Activated CD4-positive, alpha-beta T cell treated with anti-CD3 and anti-CD28 coated beads for 36 hours (primary cell): ENCODE measurements at regions not wholly inside any gene's neighbourhood (a gene's known extent, or its start where the extent isn't known, plus 50 kb on each side); places are given as distances from the start of the nearest gene placed in this dataset.
"Not testable (repeated sequence)": the region's sequence is repeated elsewhere in the genome, so short reads cannot be mapped to it uniquely, and the experiment has no call there.

ENCODE experiments used
- ATAC-seq: fragments of 200-7000 bp; cut with Tn5 transposase; one replicate; pipeline ENCODE4 v1.10.0; 2021; ENCODE audit warnings: mild to moderate bottlenecking, moderate library complexity
- CTCF ChIA-PET: fragments of 350-600 bp; sonication (Branson Sonifier 250); formaldehyde crosslinking; loops from one replicate; lab custom pipeline; 2021; ENCODE audit warnings: antibody characterized with exemption; lab: Charles Lee
- POLR2A ChIA-PET: fragments of 350-600 bp; sonication (Branson Sonifier 250); formaldehyde crosslinking; loops from one replicate; lab custom pipeline; 2021; ENCODE audit warnings: antibody characterized with exemption, inconsistent platforms; lab: Charles Lee
- DNase-seq: peaks from one replicate; pipeline ENCODE4 v3.0.0-alpha.2; 2020
- H3K27ac Mint-ChIP-seq: one replicate; pipeline ENCODE4 v1.8.0; 2021; ENCODE audit warnings: mixed read lengths
- H3K27me3 Mint-ChIP-seq: one replicate; pipeline ENCODE4 v1.8.0; 2021; ENCODE audit warnings: mixed read lengths
- H3K36me3 Mint-ChIP-seq: one replicate; pipeline ENCODE4 v1.8.0; 2021; ENCODE audit warnings: low read depth, mixed read lengths
- H3K4me1 Mint-ChIP-seq: one replicate; pipeline ENCODE4 v1.8.0; 2021; ENCODE audit warnings: mixed read lengths
- H3K4me3 Mint-ChIP-seq: one replicate; pipeline ENCODE4 v1.8.0; 2021; ENCODE audit warnings: mild to moderate bottlenecking, moderate library complexity, mixed read lengths
- H3K9me3 Mint-ChIP-seq: one replicate; pipeline ENCODE4 v1.8.0; 2021; ENCODE audit warnings: low read depth, mixed read lengths
- intact Hi-C, 2 experiments: fragments of 100-400 bp; cut with DNase I in 1 of 2; cut with micrococcal nuclease in 1 of 2; formaldehyde crosslinking; loops; one replicate each; pipeline versions ENCODE4 v1.14.2 to v1.15.1; 2022 to 2024; cut with DNase I, micrococcal nuclease

DNA sequence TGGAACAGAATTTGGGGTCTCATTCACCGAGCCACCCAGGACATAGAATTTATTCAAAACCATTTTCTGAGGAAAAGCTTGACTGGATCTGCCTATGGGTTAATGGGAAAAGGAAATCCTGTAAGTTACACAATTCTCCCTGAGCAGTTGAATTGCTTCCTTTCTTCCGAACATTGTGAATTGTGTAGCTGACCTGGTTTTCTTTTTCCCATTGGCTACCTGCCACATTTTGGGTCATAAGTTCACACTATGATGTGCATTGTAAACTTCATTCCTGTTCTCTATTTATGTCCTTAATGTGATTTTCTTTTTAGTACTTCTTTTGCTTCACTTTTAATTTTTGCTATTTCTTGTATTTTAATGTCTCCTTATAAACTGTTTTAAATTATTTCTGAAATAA, 386.0 kb upstream of the LRRC3B start:
- H3K4me1 Mint-ChIP-seq: no peaks in the 10 kb centered on the region
- no peaks in the 10 kb centered on the region for H3K27me3 Mint-ChIP-seq
- no peak overlapping the region for H3K27ac Mint-ChIP-seq
- ChIA-PET CTCF (no interaction called here), POLR2A (no interaction called here)
- no peaks in the 10 kb centered on the region for H3K36me3 Mint-ChIP-seq
- H3K9me3 Mint-ChIP-seq: no peaks in the 10 kb centered on the region
- no peak overlapping the region for H3K4me3 Mint-ChIP-seq
- no peak for ATAC-seq
- no peak for DNase-seq
- intact Hi-C loops: no loop called here

GRCh38 chr3:26237036-26237682, 385.4 kb upstream of the LRRC3B start:
- intact Hi-C loops: no loop called here
- no peak overlapping the region for H3K27ac Mint-ChIP-seq
- H3K4me1 Mint-ChIP-seq: no peaks in the 10 kb centered on the region
- H3K9me3 Mint-ChIP-seq: no peaks in the 10 kb centered on the region
- ATAC-seq (no peak), DNase-seq (no peak)
- no peak overlapping the region for H3K4me3 Mint-ChIP-seq
- H3K36me3 Mint-ChIP-seq: no peaks in the 10 kb centered on the region
- ChIA-PET CTCF (no interaction called here), POLR2A (no interaction called here)
- H3K27me3 Mint-ChIP-seq: no peaks in the 10 kb centered on the region

DNA sequence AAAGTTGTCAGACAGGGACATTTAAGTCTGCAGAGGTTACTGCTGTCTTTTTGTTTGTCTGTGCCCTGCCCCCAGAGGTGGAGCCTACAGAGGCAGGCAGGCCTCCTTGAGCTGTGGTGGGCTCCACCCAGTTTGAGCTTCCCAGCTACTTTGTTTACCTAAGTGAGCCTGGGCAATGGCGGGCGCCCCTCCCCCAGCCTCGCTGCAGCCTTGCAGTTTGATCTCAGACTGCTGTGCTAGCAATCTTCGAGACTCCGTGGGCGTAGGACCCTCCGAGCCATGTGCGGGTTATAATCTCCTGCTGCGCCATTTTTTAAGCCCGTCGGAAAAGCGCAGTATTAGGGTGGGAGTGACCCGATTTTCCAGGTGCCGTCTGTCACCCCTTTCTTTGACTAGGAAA, 378.0 kb upstream of the LRRC3B start:
- H3K27me3 Mint-ChIP-seq, H3K36me3 Mint-ChIP-seq, DNase-seq, H3K4me3 Mint-ChIP-seq, H3K9me3 Mint-ChIP-seq, intact Hi-C loops, CTCF ChIA-PET, POLR2A ChIA-PET, H3K27ac Mint-ChIP-seq, ATAC-seq, H3K4me1 Mint-ChIP-seq: not testable (repeated sequence)

GRCh38 chr3:26245236-26245635, 377.3 kb upstream of the LRRC3B start:
- DNase-seq: no peak
- intact Hi-C loops: no loop called here
- H3K9me3 Mint-ChIP-seq: no peaks in the 10 kb centered on the region
- POLR2A ChIA-PET: no interaction called here
- no peak overlapping the region for H3K27ac Mint-ChIP-seq
- H3K4me3 Mint-ChIP-seq: no peak overlapping the region
- ATAC-seq: no peak
- H3K36me3 Mint-ChIP-seq: no peaks in the 10 kb centered on the region
- H3K27me3 Mint-ChIP-seq: no peaks in the 10 kb centered on the region
- CTCF ChIA-PET: no interaction called here
- H3K4me1 Mint-ChIP-seq: no peaks in the 10 kb centered on the region

DNA sequence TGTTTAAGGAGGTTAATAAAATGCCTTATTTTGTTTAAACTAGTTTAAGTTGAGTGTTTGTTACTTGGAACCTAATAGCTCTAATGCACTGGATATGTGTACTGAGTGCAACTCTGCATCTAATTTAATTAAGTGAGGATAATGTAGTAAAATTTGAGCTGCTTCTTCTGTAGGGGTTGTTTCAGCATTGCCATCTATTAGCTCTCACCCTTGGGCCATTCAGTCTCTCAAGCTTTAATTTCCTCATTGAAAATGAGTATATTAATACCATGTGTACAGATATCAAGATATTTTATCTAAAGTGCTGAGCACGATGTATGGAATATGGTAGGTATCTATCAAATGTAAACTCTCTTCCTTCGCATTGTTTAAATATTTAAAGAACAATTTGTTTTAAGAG, 375.7 kb upstream of the LRRC3B start:
- ATAC-seq: no peak
- Mint-ChIP-seq H3K9me3 (no peaks in the 10 kb centered on the region), H3K36me3 (no peaks in the 10 kb centered on the region), H3K4me1 (no peaks in the 10 kb centered on the region), H3K27me3 (no peaks in the 10 kb centered on the region), H3K4me3 (no peak overlapping the region), H3K27ac (no peak overlapping the region)
- POLR2A ChIA-PET: no interaction called here
- intact Hi-C loops: no loop called here
- CTCF ChIA-PET: no interaction called here
- DNase-seq: no peak

- H3K36me3 Mint-ChIP-seq: no peaks in the 10 kb centered on the region
- DNase-seq (no peak), ATAC-seq (no peak)
- ChIA-PET POLR2A (no interaction called here), CTCF (interaction anchor here (1.2 kb wide), 1 partner anchor 16 kb away, joined by 3 read pairs; no protein-coding TSS in a partner anchor)
- no peaks in the 10 kb centered on the region for H3K9me3 Mint-ChIP-seq
- no peaks in the 10 kb centered on the region for H3K27me3 Mint-ChIP-seq
- intact Hi-C loops: no loop called here
- no peak overlapping the region for H3K27ac Mint-ChIP-seq
- no peak overlapping the region for H3K4me3 Mint-ChIP-seq
- H3K4me1 Mint-ChIP-seq: no peaks in the 10 kb centered on the region
Observed at GRCh38 chr3:26247712-26248111, 374.9 kb upstream of the LRRC3B start.

DNA sequence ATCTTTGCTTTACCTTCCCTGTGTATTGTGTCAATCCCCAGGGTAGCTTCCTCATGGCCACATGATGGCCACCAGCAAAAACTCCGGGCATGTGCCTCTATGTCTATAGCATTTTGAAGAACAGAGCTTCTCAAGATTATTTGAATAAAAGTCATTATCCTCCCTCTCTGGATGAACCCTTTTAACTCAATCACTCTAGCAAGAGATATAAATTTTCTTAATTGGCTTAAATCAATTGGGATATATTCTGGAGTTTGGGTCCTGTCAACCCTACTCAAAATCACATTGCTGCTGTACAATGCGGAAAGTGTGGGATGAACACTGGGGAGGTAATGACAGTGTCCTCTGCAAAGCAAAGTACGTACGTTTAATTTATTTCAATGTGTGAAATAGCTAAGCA, 370.6 kb upstream of the LRRC3B start:
- H3K4me1 Mint-ChIP-seq: no peaks in the 10 kb centered on the region
- DNase-seq: no peak
- no peak overlapping the region for H3K4me3 Mint-ChIP-seq
- no peaks in the 10 kb centered on the region for H3K9me3 Mint-ChIP-seq
- intact Hi-C loops: no loop called here
- no peaks in the 10 kb centered on the region for H3K27me3 Mint-ChIP-seq
- ChIA-PET POLR2A (no interaction called here), CTCF (no interaction called here)
- no peak for ATAC-seq
- no peak overlapping the region for H3K27ac Mint-ChIP-seq
- H3K36me3 Mint-ChIP-seq: no peaks in the 10 kb centered on the region

- ATAC-seq (no peak), DNase-seq (no peak)
- no peaks in the 10 kb centered on the region for H3K36me3 Mint-ChIP-seq
- CTCF ChIA-PET: no interaction called here
- POLR2A ChIA-PET: no interaction called here
- H3K4me1 Mint-ChIP-seq: no peaks in the 10 kb centered on the region
- no peak overlapping the region for H3K4me3 Mint-ChIP-seq
- no peaks in the 10 kb centered on the region for H3K9me3 Mint-ChIP-seq
- no peaks in the 10 kb centered on the region for H3K27me3 Mint-ChIP-seq
- H3K27ac Mint-ChIP-seq: no peak overlapping the region
- intact Hi-C loops: no loop called here
Observed at GRCh38 chr3:26256224-26256623, 366.3 kb upstream of the LRRC3B start.

GRCh38 chr3:26259176-26259575, 363.4 kb upstream of the LRRC3B start:
- Mint-ChIP-seq H3K27me3 (no peaks in the 10 kb centered on the region), H3K9me3 (no peaks in the 10 kb centered on the region), H3K27ac (no peak overlapping the region), H3K4me3 (no peak overlapping the region), H3K4me1 (no peaks in the 10 kb centered on the region), H3K36me3 (no peaks in the 10 kb centered on the region)
- ATAC-seq (no peak), DNase-seq (no peak)
- ChIA-PET POLR2A (no interaction called here), CTCF (no interaction called here)
- intact Hi-C loops: no loop called here

DNA sequence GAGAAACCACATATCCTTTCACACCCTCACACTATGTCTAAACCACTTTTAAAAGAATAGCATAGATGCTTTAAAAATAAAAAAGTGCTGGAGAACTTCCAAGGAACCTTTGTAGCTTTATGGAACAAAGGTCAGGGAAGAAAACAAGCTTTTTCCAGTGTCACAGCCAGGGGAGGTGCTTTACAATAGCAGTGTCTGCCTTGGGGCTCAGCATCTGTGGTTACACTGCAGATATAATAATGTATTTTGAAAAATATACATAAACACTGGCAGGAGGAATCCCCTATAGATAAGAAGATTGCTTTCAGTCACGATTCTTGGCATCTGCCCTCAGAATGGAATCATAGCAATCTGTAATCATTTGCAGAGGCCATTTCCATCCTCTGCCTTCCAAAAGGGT, 362.4 kb upstream of the LRRC3B start:
- intact Hi-C loops: no loop called here
- Mint-ChIP-seq H3K4me1 (no peaks in the 10 kb centered on the region), H3K27me3 (no peaks in the 10 kb centered on the region), H3K27ac (no peak overlapping the region), H3K4me3 (no peak overlapping the region), H3K9me3 (no peaks in the 10 kb centered on the region), H3K36me3 (no peaks in the 10 kb centered on the region)
- POLR2A ChIA-PET: no interaction called here
- ATAC-seq: no peak
- CTCF ChIA-PET: no interaction called here
- no peak for DNase-seq

DNA sequence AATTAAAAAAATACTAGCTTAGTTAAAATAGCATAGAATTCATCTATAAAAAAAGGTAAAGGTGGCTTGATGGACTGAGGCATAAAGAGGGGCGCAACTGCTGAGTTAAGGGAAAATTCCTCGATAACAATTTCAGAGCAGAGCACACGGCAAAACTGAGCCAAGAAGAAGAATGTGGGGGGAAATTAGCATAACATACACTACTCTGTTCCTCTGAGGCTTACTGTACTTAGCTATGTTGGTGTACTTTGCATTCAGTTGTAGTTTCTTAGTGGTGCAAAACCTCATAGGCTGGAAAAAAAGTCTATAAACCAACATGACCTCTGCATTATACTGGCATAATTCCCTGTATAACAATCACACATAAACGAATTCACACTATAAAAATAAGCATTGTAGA, 357.9 kb upstream of the LRRC3B start:
- H3K27ac Mint-ChIP-seq: no peak overlapping the region
- no peaks in the 10 kb centered on the region for H3K27me3 Mint-ChIP-seq
- DNase-seq (no peak), ATAC-seq (no peak)
- H3K4me3 Mint-ChIP-seq: no peak overlapping the region
- H3K9me3 Mint-ChIP-seq: no peaks in the 10 kb centered on the region
- intact Hi-C loops: no loop called here
- no peaks in the 10 kb centered on the region for H3K36me3 Mint-ChIP-seq
- no peaks in the 10 kb centered on the region for H3K4me1 Mint-ChIP-seq
- CTCF ChIA-PET: no interaction called here
- POLR2A ChIA-PET: no interaction called here

- Mint-ChIP-seq H3K27me3 (no peaks in the 10 kb centered on the region), H3K27ac (no peak overlapping the region), H3K4me1 (no peaks in the 10 kb centered on the region), H3K4me3 (no peak overlapping the region), H3K36me3 (no peaks in the 10 kb centered on the region), H3K9me3 (no peaks in the 10 kb centered on the region)
- POLR2A ChIA-PET: interaction anchor here (0.7 kb wide), 1 partner anchor 634 kb away, joined by 3 read pairs; no protein-coding TSS in a partner anchor
- intact Hi-C loops: no loop called here
- ATAC-seq (no peak), DNase-seq (no peak)
- CTCF ChIA-PET: no interaction called here
Observed at GRCh38 chr3:26271848-26272247, 350.7 kb upstream of the LRRC3B start.

DNA sequence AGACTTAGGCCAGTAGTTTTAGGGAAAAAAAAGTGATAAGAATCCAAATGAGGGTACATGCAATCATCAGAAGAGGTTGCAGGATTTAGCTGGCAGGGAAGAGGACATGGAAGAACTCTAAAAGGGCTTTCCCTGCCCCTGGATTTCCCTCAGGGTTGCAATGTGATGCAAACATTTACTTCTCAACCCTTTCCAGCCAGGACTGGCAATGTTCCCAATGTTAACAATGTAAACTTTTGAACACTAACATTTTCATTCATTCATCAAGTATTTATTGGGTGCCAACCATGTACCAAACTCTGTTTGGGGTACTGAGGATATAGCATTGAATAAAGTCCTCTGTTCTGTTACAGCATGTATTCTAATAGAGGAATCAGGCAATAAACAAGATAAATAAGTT, 349.4 kb upstream of the LRRC3B start:
- CTCF ChIA-PET: no interaction called here
- H3K36me3 Mint-ChIP-seq: no peaks in the 10 kb centered on the region
- H3K9me3 Mint-ChIP-seq: no peaks in the 10 kb centered on the region
- no peak for ATAC-seq
- intact Hi-C loops: no loop called here
- H3K4me1 Mint-ChIP-seq: no peaks in the 10 kb centered on the region
- DNase-seq: no peak
- no peaks in the 10 kb centered on the region for H3K27me3 Mint-ChIP-seq
- POLR2A ChIA-PET: no interaction called here
- H3K27ac Mint-ChIP-seq: no peak overlapping the region
- no peak overlapping the region for H3K4me3 Mint-ChIP-seq
